GM12892 (cell line): ENCODE measurements at regions not wholly inside any gene's neighbourhood (a gene's known extent, or its start where the extent isn't known, plus 50 kb on each side); places are given as distances from the start of the nearest gene placed in this dataset.

Experiments
- POLR2A ChIP-seq: IDR thresholded peaks from 2 replicates; pipeline ENCODE4 v1.6.1; 2011; ENCODE audit warnings: low read depth, low read length, control low read depth
- POLR2AphosphoS5 ChIP-seq: IDR thresholded peaks from 2 replicates; pipeline ENCODE4 v1.6.1; 2011; ENCODE audit warnings: low read depth, low read length, control low read depth

DNA sequence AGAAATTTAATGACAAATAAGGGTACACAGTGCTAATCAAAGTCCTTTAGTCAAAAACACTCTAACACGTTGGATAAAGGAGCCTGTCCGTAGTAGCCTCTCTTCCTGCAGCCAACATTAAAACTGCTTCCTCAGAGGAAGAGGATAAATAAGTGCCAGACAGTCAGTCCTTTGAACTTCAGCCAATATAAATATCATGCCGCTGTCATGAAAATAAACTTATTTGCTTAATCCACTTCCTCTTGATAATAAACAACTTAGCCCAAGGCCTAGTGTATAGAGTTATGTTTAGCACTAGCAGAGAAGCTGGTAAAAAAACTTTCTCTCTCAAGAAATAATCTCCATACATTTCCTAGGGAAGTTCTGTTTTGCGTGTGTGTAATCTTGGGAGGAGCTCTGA lies 196.7 kb downstream of the HS3ST1 start:
- no peak for TF ChIP-seq POLR2A
- TF ChIP-seq POLR2AphosphoS5, result no peak
